M059J (cell line): ENCODE measurements at regions not wholly inside any gene's neighbourhood (a gene's known extent, or its start where the extent isn't known, plus 50 kb on each side); places are given as distances from the start of the nearest gene placed in this dataset.
"Not testable (repeated sequence)": the region's sequence is repeated elsewhere in the genome, so short reads cannot be mapped to it uniquely, and the experiment has no call there.

Experiments used
- DNase-seq: peaks from one replicate; pipeline ENCODE4 v3.0.0-alpha.2; 2012; ENCODE audit warnings: low read depth

DNA sequence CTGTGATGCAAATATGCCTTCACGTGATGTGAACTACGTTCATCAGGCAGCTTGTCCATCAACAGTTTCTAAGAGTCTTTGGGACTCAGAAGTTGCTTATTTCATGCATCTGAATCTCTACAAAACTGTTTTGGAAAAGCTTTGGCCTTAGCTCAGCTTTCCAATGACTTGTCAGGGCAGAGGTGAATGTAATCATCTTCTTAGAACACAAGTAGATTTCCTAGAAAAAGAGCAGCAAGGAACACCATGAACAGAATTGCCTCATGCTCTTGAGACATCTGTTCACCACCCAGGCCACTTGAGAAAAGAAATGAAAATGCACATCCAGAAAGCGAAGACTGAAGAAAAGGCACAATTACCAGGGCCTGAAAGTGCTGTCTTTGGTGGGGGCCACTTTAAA, 105.8 kb upstream of the PDHA1 start:
- no peak for DNase-seq

DNA sequence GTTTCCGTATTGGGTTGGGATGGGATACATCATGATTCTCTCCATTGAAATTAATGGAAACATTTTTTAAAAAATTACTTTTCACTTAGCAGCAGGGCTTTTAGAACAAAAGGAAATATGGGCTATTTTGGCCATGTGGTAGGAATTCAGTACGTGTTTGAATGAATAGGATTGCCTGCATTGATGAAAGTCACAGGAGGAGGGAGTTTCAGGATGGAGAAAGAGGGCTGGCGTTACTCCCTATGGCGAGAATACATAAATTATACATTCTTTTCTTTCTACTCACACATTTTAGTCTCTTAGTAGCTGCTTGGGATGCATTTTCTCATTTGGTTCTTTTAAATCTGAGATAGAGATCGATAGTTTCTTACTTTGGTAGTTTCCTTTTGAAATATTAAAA, 100.3 kb upstream of the PDHA1 start:
- no peak for DNase-seq

DNA sequence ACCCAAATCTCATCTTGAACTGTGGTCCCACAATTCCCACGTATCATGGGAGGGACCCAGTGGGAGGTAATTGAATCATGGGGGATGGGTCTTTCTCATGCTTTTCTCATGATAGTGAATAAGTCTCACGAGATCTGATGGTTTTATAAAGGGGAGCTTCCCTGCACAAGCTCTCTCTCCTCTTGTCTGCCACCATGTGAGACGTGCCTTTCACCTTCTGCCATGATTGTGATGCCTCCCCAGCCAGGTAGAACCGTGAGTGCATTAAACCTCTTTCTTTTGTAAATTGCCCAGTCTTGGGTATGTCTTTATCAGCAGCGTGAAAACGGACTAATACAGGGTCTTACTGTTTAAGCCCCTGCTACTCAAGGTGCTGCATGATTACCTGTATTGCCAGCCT, 98.8 kb upstream of the PDHA1 start:
- DNase-seq = not testable (repeated sequence)

DNA sequence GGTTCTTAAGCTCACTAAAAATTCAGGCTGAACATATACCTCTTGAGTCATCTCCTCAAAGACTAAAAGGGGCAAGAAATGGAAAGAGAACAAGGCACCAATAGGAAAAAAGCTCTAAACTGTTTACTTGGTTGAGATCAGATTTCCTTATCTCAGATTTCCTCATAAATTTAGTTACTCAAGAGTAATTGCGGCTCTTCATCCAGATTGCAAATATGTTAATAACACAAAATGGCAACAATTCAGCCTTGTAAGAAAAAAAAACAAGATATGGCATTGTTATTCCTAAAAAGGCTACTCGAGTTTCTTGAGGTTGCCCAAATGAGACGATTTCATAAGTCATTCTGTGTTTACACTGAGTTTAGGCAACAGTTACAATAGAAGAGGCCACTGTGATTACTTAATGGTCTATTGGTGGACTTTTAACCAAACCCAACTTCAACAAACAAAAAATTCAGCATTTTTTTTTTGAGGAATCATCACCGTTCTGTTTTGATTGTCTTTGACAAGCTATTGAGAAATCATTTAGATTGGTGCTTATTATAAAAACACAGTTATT, 97.9 kb upstream of the PDHA1 start:
- DNase-seq = no peak

DNA sequence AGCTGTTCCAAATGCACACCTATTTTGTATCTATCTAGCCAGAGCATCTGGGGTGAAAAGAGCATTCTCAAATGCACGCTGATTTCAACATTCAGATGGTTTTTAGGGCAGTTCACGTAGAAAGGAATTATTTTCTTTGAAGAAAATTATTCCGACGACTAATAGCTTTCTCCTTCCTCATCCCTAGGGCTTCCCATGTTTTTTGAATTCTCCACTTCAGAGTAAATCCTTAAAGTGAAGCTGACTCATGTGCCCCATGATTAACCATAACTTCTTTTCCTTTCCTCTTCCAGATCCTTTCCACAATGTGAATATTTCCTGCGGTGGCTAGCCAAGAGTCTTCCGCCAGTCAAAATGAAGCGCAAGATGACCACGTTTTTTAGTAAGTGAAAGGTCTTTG, 86.7 kb upstream of the PDHA1 start:
- no peak for DNase-seq

DNA sequence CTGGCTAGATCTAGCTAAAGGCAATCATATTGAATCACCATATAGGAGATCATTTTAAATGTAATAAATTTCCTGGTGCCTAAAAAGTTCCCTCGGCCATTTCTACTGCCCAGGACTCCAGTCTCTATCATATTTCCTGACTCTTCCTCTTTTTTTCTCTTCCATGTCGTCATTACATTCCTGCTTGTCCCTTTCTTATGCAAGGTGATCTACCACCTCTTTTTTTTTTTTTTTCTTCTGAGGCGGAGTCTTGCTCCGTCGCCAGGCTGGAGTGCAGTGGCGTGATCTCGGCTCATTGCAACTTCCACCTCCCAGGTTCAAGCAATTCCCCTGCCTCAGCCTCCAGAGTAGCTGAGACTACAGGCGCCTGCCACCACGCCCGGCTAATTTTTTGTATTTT, 82.7 kb upstream of the PDHA1 start:
- not testable (repeated sequence) for DNase-seq

DNA sequence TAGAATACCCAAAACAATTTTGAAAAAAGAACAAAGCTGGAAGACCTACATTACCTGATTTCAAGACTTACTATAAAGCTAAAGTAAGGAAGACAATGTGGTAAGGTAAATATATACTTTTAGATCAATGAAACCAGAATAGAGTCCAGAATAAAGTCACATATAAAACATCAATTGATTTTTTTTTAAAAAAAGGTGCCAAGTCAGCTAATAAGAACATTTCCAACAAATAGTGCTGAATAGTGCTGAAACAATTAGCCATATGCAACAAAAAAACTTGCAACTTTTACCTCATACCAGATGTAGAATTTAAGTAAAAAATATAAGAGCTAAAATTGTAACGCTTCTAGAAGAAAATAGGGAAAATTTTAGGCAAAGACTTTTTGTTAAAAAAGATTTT, 73.0 kb upstream of the PDHA1 start:
- DNase-seq = no peak

DNA sequence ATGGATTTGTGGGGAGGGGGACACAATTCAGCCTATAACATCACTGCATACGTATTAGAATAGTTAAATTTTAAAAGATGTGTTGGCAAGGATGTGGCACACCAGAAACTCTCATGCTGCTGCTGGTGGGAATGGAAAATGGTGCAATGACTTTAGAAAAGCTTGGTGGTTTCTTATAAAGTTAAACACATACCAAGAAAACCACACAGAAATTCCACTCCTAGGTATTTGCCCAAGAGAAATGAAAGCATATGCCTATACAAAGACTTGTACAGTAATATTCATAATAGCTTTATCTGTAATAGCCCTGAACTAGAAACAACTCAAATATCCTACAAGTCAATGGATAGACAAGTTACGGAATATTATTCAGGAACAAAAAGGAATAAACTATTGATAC, 71.3 kb upstream of the PDHA1 start:
- DNase-seq = peak; percentile 18

DNA sequence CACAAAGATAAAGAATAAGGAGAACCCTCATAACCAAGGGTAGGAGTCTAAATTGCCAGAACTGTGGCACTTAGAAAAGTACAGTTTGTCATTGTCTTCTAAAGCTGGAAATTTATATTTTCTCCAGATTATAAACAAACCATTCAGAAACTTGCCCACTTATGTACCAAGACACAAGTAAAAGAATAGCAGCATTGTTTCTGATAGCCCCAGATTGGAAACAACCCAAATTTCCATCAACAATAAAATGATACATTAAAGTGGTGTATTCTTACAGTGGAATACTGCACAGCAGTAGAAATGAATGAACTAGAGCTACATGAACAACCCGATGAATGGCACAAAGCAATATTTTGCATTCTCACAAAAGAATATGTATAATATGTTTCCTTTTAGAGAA, 63.1 kb upstream of the PDHA1 start:
- no peak for DNase-seq

DNA sequence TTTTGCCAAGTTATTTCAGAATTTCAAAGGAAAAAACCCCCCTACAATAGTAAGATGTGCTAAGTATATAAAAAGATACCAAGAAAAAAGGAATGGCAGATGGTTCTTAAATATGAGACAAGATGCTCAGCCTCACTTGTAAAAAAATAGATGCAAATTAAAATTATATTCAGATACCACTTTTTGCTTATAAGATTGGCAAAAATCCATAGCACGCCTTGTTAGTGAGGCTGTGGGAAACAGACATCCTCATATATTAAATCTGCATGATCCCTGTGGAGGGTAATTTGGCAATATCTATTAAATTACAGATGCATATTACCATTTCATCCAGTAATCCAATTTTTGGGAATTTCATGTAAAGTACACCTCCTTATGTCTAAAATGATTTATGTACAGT, 62.5 kb upstream of the PDHA1 start:
- DNase-seq = no peak

DNA sequence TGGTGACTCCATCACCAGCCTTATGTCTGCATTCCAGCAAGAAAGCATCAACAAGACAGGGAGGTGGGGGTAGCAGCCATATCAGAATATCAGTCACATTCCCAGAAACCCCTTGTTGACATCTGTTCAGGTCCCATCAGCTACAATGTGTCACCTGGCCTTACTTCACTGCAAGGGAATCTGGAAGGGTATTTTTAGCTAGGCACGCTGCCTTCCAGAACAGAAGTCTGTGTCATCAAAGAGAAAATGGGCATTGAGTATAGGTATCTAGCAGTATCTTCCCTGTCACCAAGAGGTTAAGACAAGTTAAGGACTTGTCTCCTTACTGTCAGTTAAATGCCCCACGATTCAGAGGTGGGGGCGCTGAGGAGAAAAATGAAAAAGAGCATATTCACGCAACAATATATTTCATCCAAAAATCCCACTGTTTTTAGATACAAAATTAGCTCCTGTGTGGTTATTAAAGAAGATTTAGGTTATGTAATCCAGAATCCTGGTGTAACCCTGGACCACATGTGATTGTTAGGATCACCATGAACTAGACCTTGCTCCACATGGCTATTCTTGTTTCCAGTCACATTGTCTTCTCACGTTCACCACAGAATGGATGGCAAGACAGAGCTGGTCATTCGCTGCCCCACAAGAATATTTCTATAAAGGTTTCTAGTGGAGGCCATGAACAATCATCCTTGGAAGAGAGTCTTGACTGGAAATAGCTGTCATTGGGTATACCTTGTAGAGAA, 60.0 kb upstream of the PDHA1 start:
- no peak for DNase-seq

DNA sequence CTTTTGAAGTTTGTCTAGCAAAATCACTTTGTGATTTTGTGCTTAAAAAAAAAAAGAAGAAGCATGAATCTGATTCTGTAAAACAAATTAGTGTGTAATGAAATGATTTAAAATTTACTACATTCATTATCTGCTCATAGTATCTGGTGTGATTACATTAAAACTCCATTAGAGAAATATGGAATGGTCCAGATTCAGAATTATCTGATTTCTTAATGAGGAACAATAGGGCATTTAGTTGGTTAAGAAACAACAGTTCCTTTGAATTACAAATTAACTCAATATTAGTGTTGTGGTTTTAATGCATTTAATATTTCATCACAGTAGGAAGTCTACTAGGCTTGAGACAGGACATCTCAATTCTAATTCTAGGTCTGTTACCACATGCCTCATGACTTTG, 57.9 kb upstream of the PDHA1 start:
- DNase-seq = no peak

DNA sequence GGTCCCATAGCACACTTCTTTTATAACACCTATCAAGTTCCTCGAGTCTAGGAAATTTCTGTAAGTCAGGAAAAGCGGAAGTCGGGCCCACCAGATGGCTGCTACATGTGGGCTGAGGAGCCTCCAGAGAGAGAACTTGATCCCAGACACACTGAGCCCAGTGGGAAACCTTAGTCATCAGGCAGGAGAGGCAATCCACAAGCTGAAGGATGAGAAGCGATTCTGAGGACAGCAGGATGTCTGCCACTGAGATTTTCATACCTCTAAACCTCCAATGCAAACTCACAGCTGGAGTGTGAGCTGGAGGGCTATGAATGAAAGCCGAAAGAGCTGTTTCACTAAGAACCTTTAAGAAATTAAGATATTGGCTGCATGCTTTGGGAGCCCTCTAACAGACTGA, 52.6 kb upstream of the PDHA1 start:
- no peak for DNase-seq

DNA sequence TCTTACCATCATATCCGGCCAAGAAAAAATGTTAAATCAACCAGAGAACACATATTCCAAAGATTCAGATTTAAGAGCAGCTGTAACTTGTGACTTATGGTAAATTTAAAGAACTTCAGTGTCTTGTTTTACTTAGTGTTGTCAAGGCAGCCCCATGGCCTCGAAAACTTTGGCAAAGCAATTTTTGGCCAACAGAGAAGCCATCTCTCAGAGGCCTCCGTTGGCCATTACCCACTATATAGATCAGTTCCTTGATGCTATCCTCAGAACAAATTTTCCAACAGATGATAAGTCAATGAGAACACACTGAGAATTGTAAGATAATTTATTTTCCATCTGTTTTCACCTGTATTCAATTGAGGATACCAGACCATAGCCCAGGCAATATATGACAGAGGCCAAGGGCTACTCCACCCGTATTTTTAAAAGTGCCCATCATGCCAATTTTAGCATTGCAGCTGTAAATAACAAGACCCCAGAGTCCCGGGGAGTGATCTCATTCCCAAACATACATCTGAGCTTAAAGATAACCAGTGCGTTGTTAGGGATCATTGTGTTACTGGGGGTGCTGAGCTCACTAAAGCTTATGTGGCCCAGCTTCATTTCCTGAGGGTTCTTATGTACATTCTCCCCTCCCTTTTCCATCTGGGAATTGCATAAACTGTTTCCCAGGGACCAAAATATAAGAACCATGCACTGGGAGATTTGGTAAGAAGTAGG, 50.0 kb upstream of the PDHA1 start:
- no peak for DNase-seq
